SH-SY5Y (cell line): ENCODE measurements at regions not wholly inside any gene's neighbourhood (a gene's known extent, or its start where the extent isn't known, plus 50 kb on each side); places are given as distances from the start of the nearest gene placed in this dataset.

Experiments
- GATA2 ChIP-seq: IDR thresholded peaks from 2 replicates; pipeline ENCODE4 v1.6.1; 2011; ENCODE audit warnings: mild to moderate bottlenecking, low read depth, low read length
- GATA3 ChIP-seq: IDR thresholded peaks from 2 replicates; pipeline ENCODE4 v1.6.1; 2011; ENCODE audit warnings: low read depth, mild to moderate bottlenecking, low read length, moderate library complexity

DNA sequence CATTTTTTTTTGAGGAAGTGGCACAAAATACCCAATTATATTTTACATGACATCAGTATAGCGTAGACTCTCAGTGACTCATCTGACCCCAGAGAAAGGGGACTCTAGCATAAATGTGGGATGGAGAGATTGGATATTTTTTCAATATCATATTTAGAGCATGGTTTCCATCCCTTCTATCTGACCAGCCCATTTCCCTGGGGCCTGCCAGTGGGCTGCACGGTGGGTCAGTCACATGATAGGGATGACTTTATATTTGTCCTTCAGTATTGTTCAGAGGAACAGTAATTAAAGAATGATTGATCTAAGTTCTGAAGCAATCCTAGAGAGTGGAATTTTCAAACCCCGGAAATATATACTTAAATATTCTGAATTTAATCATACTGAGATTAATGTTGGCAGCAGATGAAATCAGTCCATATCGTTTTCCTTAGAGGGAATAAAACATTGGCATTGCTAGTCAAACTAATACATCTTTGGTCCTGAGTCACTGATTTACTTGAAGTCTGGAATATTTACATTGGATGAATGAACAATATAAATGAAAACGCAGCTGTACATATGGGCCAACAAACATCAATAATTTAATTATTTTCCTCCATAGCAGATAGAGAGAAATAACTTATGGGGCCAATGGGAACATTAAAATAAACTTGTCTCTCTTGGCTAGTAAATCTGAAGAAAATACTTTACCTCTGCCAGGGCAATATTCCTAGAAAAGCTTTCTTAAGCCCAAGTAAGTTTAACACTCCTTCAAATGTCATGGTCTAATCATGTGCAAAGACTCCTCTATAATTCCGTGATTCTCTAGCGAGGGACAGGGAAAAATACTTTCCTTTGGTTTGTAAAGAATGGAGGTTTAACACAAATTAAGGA, 563.6 kb upstream of the PKDCC start:
- TF ChIP-seq GATA3 = no peak
- TF ChIP-seq GATA2 = no peak

- no peak for TF ChIP-seq GATA2
- TF ChIP-seq GATA3 = no peak
These were observed 563.0 kb upstream of the PKDCC start for GRCh38 chr2:41484858-41485234.

GRCh38 chr2:41486948-41487347, 560.9 kb upstream of the PKDCC start:
- TF ChIP-seq GATA3 (no peak), GATA2 (no peak)

DNA sequence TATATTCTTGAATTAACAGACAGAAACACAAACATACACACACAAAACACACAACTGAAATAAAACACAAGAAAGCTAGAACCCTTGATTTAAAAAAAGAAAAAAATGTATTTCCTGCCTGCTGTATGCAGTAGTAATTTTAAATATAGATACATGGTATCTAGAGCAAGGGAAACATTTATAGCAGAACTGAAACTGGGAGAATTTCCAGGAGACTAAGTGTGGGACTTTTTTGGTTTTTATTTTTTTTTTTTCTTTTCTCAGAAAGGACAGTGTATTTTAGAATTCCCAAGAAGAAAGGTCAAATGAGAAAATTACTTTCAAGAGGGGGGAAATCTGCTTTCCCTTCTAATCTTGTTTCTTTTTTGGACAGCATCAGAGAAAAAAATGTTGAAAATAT, 558.9 kb upstream of the PKDCC start:
- no peak for TF ChIP-seq GATA2
- no peak for TF ChIP-seq GATA3

GRCh38 chr2:41489638-41490037, 558.2 kb upstream of the PKDCC start:
- TF ChIP-seq GATA2 (no peak), GATA3 (no peak)

DNA sequence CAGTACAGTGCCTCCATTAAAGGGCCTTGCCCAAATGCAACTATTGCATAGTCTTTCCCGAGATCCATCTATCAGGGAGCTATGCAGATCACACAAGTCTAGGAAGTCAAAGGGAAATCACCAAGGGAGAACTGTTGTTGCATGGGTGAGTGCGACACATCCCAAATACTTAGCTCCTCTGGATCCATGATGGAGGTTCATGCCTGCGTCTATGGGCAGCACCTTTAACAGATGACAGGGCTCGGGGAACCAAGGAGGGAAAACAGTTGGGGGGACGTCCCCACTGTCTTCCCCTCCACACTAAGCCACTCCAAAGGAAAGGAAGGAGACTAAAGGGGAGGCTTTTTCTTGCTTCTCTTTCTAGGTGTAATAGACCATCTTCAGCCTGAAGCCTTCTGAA, 552.8 kb upstream of the PKDCC start:
- TF ChIP-seq GATA3 (no peak), GATA2 (no peak)

- no peak for TF ChIP-seq GATA2
- TF ChIP-seq GATA3 = no peak
These were observed 550.9 kb upstream of the PKDCC start for GRCh38 chr2:41496908-41497307.

- no peak for TF ChIP-seq GATA3
- no peak for TF ChIP-seq GATA2
These were observed 549.0 kb upstream of the PKDCC start for GRCh38 chr2:41498781-41499180.

DNA sequence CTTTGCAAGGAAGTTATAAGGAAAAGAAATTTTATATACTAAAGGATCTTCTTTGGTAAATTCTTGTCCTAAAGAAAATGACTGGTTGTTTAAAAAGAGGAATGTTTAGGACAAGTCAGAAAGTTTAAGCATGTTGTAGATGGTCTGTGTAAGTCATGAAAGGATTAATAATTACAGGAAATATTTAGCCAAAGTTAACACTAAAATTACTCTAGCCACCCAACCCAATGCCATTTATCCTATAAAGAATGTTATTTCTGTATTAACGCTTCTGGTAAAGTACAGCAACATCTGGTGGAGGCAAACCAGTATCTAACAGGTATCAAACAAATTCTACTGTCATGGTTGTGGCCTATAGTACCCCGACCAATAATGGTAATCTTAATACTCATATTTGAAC, 546.9 kb upstream of the PKDCC start:
- TF ChIP-seq GATA2 (no peak), GATA3 (no peak)

- TF ChIP-seq GATA3 = no peak
- TF ChIP-seq GATA2 = no peak
These were observed 545.1 kb upstream of the PKDCC start for GRCh38 chr2:41502752-41503151.

DNA sequence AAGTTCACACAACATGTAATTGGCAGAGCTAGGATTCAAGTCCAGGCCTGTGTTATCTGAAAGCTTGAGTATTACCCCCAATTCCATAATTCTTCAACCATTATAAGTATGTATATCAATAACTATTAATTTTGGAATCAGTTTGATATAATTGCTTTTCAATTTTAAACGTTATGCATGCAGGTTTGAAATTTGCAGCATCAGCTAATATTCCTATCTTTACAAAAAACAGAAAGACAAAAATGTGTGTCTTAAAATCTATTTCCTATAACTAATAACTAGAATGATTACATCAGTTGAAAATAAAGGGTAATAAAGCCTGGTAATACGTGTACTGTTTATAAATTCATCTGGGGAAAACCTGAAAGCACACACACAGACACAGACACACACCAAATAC, 543.3 kb upstream of the PKDCC start:
- TF ChIP-seq GATA3 = no peak
- no peak for TF ChIP-seq GATA2

- no peak for TF ChIP-seq GATA2
- no peak for TF ChIP-seq GATA3
These were observed 537.7 kb upstream of the PKDCC start for GRCh38 chr2:41510108-41510507.

DNA sequence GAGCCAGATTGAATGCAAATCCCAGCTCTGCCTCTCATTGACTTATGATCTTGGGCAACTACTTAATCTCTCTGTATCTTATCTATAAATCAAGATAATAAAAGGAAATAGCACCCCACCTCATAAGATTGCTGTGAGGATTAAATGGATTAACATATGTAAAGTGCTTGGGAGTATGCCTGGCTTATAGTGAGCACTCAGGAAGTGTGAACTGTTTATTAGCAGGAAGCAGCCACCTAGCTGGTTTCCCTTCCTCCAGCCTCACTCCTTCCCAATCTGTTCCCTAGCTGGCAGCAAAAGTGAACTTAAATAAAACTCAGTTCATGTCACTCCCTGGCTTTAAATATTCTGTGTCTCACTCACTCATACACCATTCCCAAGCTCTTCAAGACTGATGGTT, 526.6 kb upstream of the PKDCC start:
- TF ChIP-seq GATA3 (no peak), GATA2 (no peak)

GRCh38 chr2:41527525-41528323, 520.1 kb upstream of the PKDCC start:
- TF ChIP-seq GATA2 = no peak
- no peak for TF ChIP-seq GATA3

- TF ChIP-seq GATA2 (no peak), GATA3 (no peak)
These were observed 512.2 kb upstream of the PKDCC start for GRCh38 chr2:41535575-41535974.
